ENCODE measurements at regions not wholly inside any gene's neighbourhood (a gene's known extent, or its start where the extent isn't known, plus 50 kb on each side); places are given as distances from the start of the nearest gene placed in this dataset.
A peak's percentile ranks its signal among the peaks of the same experiment; 100 is the strongest.

DNA sequence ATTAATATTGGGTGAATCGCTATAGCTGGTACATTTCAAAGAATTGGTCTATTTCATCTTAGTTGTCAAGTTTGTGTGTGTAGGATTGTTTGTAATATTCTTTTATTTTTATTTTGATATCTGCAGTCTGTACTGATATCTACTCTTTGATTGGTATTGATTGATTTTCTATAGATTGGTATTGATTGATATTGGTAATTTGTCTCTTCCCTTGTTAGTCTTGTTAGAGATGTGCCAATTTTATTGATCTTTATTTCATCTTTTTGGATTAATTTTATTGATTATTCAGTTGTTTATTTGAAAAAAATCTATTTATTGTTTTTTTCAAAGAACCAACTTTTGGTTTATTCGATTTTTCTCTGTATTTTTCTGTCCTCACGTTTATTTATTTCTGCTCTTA lies 61.4 kb downstream of the TM2D3 start:
- Mint-ChIP-seq H3K27me3 (ENCODE audit: insufficient read depth) (peaks cover 21% of the 10 kb centered on the region), H3K36me3 (ENCODE audit: low read depth) (no peaks in the 10 kb centered on the region)

DNA sequence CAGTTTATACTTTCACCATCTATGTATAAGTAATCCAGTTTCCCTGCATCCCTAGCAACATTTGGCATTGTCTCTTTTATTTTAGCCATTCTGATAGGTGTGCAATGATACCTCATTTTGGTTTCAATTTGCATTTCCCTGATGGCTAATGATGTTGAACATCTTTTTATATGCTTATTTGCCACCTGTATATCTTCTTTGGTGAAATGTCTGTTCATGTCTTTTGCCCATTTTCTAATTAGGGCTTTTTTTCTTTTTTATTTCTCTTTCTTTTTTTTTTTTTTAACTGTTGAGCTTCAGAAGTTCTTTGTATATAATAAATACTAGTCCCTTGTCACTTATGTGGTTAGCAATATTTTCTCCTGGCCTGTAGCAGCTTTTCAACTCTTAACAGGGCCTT lies 68.9 kb downstream of the TM2D3 start:
- Mint-ChIP-seq H3K27ac (no peak overlapping the region), H3K4me1 (ENCODE audit: low read depth) (no peaks in the 10 kb centered on the region), H3K4me3 (no peak overlapping the region), H3K36me3 (ENCODE audit: low read depth) (no peaks in the 10 kb centered on the region), H3K9me3 (no peaks in the 10 kb centered on the region), H3K27me3 (ENCODE audit: insufficient read depth) (peaks cover 8% of the 10 kb centered on the region)
- DNase-seq (ENCODE audit: low spot score), result no peak
- intact Hi-C loops (cut with micrococcal nuclease), result no loop called here

More for the DNA sequence above, 61.4 kb downstream of the TM2D3 start:
- no peak for DNase-seq (ENCODE audit: low spot score)
- Mint-ChIP-seq H3K9me3 (peaks cover 17% of the 10 kb centered on the region), H3K4me1 (ENCODE audit: low read depth) (no peaks in the 10 kb centered on the region), H3K4me3 (no peak overlapping the region), H3K27ac (no peak overlapping the region)
- intact Hi-C loops (cut with micrococcal nuclease), result no loop called here

DNA sequence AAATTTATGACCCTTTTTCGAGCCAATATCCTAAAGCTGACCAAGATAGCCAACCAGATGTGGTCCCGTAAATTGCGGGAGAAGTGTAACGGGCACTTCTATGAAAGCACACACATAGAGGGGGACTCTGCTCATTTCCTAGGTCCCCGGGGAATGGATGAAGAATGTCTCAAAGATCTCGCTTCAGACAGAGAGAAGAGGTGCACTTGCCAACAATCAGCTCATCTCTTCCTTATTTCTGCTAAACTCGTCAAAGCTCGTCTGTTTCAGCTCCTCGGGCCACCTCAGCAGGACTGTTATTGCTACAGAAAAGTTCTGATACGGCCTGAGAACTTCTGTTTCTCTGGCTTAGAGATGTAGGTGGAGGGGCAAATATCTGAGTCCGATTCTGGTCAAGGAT lies 71.8 kb downstream of the TM2D3 start:
- intact Hi-C loops (cut with micrococcal nuclease), result no loop called here
- Mint-ChIP-seq H3K27me3 (ENCODE audit: insufficient read depth) (peaks cover 6% of the 10 kb centered on the region), H3K9me3 (no peaks in the 10 kb centered on the region), H3K27ac (no peak overlapping the region), H3K4me3 (no peak overlapping the region), H3K36me3 (ENCODE audit: low read depth) (no peaks in the 10 kb centered on the region), H3K4me1 (ENCODE audit: low read depth) (no peaks in the 10 kb centered on the region)
- no peak for DNase-seq (ENCODE audit: low spot score)

DNA sequence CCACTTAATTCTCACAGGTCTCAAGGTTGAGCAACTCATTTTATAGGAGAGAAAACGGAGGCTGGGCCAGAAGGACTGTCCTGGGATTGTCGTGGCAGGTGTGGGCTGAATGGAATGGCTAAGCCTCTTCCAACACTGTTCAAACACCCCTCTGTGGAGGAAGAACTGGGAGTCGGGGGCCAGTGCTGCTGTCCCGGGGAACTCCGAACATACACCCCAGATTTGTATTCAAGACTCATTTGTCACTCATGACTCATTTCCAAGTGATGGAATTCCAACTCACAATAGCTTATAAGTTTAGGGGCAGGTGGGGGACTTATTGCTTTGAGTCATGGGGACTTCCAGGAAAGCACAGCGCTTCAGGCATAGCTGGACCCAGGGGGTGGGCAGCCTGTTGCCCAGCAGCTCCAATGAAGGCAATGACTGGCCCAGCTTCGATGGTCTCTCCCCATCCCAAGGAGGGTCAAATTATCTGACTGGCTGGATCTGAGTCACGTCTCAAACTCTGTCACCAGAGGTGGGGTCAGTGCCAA lies 72.5 kb downstream of the TM2D3 start:
- peaks cover 6% of the 10 kb centered on the region for H3K27me3 Mint-ChIP-seq (ENCODE audit: insufficient read depth)
- no peaks in the 10 kb centered on the region for H3K4me1 Mint-ChIP-seq (ENCODE audit: low read depth)
- H3K36me3 Mint-ChIP-seq (ENCODE audit: low read depth), result no peaks in the 10 kb centered on the region
- intact Hi-C loops (cut with micrococcal nuclease), result no loop called here
- H3K27ac Mint-ChIP-seq, result no peak overlapping the region
- H3K4me3 Mint-ChIP-seq, result no peak overlapping the region
- DNase-seq (ENCODE audit: low spot score), result no peak
- no peaks in the 10 kb centered on the region for H3K9me3 Mint-ChIP-seq

DNA sequence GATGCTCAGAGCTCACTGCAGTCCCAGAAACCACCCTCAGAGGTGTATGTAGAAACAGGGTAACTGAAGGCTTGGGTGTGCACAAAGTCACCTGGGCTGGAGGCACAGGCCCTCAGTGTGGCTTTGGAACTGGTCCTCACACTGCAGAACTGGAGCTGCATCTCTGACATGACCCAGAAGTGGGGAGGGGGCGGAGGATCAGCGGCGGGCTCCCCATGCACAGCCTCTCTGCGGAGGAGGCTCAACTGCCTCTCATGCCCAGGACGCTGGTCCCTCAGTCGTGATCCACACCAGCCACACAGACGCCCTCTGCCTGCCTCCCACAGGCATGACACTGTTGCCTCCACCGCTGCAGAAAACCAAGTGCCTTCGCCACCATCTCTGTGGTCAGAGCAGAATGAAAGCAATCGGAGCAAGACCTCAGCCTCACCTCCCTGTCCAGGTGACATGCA lies 73.7 kb downstream of the TM2D3 start:
- DNase-seq (ENCODE audit: low spot score), result no peak
- no peak overlapping the region for H3K4me3 Mint-ChIP-seq
- peaks cover 6% of the 10 kb centered on the region for H3K27me3 Mint-ChIP-seq (ENCODE audit: insufficient read depth)
- H3K9me3 Mint-ChIP-seq, result no peaks in the 10 kb centered on the region
- no peaks in the 10 kb centered on the region for H3K36me3 Mint-ChIP-seq (ENCODE audit: low read depth)
- intact Hi-C loops (cut with micrococcal nuclease), result no loop called here
- no peak overlapping the region for H3K27ac Mint-ChIP-seq
- no peaks in the 10 kb centered on the region for H3K4me1 Mint-ChIP-seq (ENCODE audit: low read depth)

DNA sequence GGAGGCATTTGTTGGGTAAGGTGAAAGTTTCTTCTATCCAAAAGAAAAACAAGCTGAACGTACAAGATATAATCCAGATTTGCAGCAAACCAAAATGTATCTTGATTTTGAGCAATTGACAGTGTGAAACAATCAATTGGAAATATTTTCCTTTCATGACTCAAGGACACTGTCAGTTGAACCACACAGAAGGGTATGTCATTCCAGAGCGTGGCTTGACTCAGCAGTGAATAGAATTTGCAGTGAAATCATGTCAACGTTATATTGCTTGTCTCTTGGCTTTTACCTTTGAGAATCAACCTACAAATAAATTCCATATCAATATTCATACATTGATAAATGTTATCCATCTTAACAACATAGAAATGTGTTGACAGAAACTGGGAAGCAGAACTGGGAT lies 78.2 kb downstream of the TM2D3 start:
- peaks cover 5% of the 10 kb centered on the region for H3K27me3 Mint-ChIP-seq (ENCODE audit: insufficient read depth)
- no peak for DNase-seq (ENCODE audit: low spot score)
- intact Hi-C loops (cut with micrococcal nuclease), result no loop called here
- no peaks in the 10 kb centered on the region for H3K9me3 Mint-ChIP-seq
- no peaks in the 10 kb centered on the region for H3K4me1 Mint-ChIP-seq (ENCODE audit: low read depth)
- H3K27ac Mint-ChIP-seq, result no peak overlapping the region
- H3K36me3 Mint-ChIP-seq (ENCODE audit: low read depth), result no peaks in the 10 kb centered on the region
- H3K4me3 Mint-ChIP-seq, result no peak overlapping the region

DNA sequence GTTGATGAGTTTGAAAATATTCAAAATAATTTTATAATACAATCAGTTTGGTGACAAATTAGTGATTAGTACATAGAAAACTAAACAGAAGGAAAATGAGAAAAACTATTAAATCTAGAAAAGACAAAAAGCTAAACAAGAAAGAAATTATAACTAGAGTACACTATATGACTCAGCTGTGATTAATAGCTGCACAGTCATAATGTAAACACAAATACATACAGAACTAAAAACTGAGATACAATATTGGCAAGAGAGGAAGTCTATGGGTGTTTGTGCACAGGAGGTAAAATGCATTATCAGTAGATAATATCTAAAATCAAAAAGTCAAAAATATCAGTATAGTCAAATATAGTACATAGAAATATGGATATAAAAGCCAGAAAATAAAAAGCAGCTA lies 80.7 kb upstream of the PCSK6 start:
- intact Hi-C loops (cut with micrococcal nuclease), result no loop called here
- Mint-ChIP-seq H3K4me3 (no peak overlapping the region), H3K36me3 (ENCODE audit: low read depth) (no peaks in the 10 kb centered on the region), H3K9me3 (no peaks in the 10 kb centered on the region), H3K27ac (no peak overlapping the region), H3K4me1 (ENCODE audit: low read depth) (no peaks in the 10 kb centered on the region), H3K27me3 (ENCODE audit: insufficient read depth) (no peaks in the 10 kb centered on the region)
- no peak for DNase-seq (ENCODE audit: low spot score)

DNA sequence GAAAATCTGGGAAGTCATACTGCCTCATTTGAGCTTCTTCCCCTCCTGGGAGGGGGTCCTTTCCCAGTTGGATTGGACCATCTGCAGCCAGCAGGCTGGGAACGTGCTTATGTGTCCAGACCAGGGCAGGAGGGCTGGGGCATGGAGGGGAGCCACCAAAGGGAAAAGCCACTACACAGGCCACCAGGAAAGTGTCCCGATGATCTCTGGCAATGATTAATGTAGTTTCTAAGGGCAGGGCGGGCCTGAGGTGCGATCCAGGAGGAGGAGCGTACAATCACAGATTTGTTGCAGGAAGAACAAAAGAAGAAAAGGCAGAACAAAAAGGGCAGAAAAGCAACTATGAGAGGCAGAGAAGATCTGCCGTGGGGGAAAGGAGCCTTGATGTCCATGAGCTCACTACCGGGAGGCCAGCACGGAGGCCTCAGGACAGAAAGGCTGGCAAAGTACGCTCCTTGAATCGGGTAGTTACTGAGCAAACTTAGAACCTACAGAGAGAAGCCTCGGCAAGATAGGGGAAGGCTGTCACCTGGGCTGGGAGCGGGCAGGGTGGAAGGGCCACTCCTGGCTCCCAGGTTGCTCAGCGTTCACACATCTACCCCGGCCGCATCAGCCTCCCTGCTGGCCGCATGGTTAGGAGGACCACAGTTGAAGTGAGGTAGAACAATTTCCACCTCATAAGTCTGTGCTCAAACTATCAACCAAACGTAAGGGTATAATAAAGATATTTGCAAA lies 79.5 kb upstream of the PCSK6 start:
- no peak overlapping the region for H3K27ac Mint-ChIP-seq
- DNase-seq (ENCODE audit: low spot score), result no peak
- no peaks in the 10 kb centered on the region for H3K9me3 Mint-ChIP-seq
- no peaks in the 10 kb centered on the region for H3K36me3 Mint-ChIP-seq (ENCODE audit: low read depth)
- H3K4me3 Mint-ChIP-seq, result no peak overlapping the region
- intact Hi-C loops (cut with micrococcal nuclease), result no loop called here
- no peaks in the 10 kb centered on the region for H3K4me1 Mint-ChIP-seq (ENCODE audit: low read depth)
- no peaks in the 10 kb centered on the region for H3K27me3 Mint-ChIP-seq (ENCODE audit: insufficient read depth)

DNA sequence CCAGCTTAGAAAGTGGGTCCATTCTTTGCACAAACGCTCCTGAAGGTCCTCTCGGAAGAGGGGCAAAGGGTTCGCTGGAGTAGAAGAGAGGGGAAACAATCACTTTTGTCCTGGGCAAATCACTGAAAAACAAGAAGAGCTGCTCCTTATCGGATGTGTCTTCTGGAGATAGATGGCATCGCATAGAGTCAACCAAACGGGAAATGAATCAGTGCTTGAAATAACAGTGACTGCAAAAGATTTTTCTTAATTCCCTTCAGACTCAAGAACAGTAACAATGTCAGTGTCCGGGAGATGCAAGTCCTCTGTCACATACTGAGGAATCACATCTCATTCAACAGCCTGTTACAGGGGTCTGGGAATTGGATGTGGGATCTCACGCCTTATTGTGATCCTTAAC lies 78.8 kb upstream of the PCSK6 start:
- no peak overlapping the region for H3K4me3 Mint-ChIP-seq
- H3K27ac Mint-ChIP-seq, result no peak overlapping the region
- no peaks in the 10 kb centered on the region for H3K9me3 Mint-ChIP-seq
- H3K27me3 Mint-ChIP-seq (ENCODE audit: insufficient read depth), result no peaks in the 10 kb centered on the region
- intact Hi-C loops (cut with micrococcal nuclease), result no loop called here
- DNase-seq (ENCODE audit: low spot score), result no peak
- H3K36me3 Mint-ChIP-seq (ENCODE audit: low read depth), result no peaks in the 10 kb centered on the region
- no peaks in the 10 kb centered on the region for H3K4me1 Mint-ChIP-seq (ENCODE audit: low read depth)

DNA sequence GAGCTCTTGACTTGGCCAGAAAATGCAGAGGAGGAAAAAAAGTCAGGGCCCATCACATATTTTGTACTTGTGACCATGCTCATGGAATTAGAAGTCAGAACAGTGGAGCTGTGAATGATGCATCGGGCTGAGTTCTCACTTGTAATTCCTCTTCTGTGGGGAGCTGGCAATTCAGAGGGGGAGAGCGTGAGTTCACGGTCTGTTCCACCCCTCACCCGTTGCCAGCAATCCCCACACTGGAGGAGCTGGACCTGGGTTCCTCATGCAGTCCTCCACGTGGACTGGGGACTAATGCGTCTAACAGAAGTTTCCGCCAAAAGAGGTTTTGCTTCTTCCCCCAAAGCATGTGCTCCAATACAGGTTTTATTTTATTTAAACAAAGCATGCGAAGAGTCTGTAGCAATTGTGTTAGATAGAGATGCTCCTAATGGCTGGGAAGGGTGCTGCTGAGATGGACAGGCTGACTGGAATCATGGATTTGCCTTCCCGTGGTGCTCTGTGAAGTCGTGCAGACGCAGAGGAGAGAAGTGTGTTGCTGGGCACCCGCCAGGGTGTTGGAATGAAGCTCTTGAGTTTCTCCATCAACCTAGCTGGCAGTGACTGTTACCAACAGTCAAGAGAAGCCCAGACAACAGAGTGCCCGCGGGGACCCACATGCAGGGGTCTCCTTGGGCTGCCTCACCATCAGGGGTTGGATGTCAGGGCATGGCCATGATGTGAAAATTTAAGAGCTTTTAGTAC lies 77.4 kb upstream of the PCSK6 start:
- Mint-ChIP-seq H3K27me3 (ENCODE audit: insufficient read depth) (no peaks in the 10 kb centered on the region), H3K4me1 (ENCODE audit: low read depth) (no peaks in the 10 kb centered on the region)

DNA sequence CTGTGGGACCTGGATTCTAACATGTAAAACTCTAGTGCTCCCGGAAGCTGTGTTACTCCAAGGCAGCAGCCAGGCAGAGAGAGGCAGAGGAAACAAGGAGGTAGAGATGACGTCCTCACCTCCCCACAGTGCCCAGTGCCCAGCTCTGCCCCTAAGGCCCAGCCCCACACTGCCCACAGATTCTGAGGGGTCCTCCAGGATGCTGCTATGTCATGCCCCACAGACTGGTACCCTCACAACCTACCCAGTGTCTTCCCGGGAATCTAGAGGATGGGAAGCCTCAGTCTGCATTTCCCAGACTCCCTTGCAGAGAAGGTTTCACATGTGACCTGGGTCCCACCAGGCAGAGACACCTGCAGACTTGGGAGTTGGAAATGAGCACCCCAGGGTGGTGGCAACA lies 75.9 kb upstream of the PCSK6 start:
- intact Hi-C loops (cut with micrococcal nuclease), result no loop called here
- Mint-ChIP-seq H3K4me3 (no peak overlapping the region), H3K36me3 (ENCODE audit: low read depth) (no peaks in the 10 kb centered on the region), H3K9me3 (no peaks in the 10 kb centered on the region), H3K27ac (no peak overlapping the region), H3K27me3 (ENCODE audit: insufficient read depth) (no peaks in the 10 kb centered on the region), H3K4me1 (ENCODE audit: low read depth) (no peaks in the 10 kb centered on the region)
- no peak for DNase-seq (ENCODE audit: low spot score)

More for the DNA sequence above, 77.4 kb upstream of the PCSK6 start:
- H3K4me3 Mint-ChIP-seq, result peak overlapping the region; percentile 19
- H3K9me3 Mint-ChIP-seq, result no peaks in the 10 kb centered on the region
- H3K27ac Mint-ChIP-seq, result no peak overlapping the region
- H3K36me3 Mint-ChIP-seq (ENCODE audit: low read depth), result no peaks in the 10 kb centered on the region
- no peak for DNase-seq (ENCODE audit: low spot score)
- intact Hi-C loops (cut with micrococcal nuclease), result no loop called here

DNA sequence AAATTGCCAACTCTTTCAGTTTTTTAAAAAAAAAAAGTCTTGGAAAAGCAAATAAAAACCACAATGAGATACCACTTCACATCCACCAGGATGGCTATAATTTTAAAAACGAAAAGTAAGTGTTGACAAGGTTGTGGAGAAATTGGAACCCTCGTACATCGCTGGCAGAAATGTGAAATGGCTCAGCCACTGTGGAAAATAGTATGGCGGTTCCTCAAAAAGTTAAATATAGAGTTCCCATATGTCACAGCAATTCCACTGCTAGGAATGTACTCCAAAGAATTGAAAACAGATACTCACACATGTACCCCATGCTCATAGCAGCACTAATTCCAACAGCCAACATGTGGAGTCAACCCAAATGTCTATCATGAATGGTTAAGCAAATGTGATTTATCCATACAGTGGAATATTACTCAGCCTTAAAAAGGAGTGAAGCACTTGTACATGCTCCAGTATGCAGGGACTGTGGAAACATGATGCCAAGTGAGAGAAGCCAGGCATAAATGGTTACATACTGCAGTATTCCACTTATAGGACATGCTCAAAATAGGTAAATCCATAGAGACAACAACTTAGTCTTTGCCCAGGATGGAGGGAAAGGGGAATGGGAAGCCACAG lies 73.8 kb upstream of the PCSK6 start:
- no peaks in the 10 kb centered on the region for H3K9me3 Mint-ChIP-seq
- H3K4me3 Mint-ChIP-seq, result no peak overlapping the region
- H3K4me1 Mint-ChIP-seq (ENCODE audit: low read depth), result no peaks in the 10 kb centered on the region
- no peak overlapping the region for H3K27ac Mint-ChIP-seq
- H3K36me3 Mint-ChIP-seq (ENCODE audit: low read depth), result no peaks in the 10 kb centered on the region
- no peak for DNase-seq (ENCODE audit: low spot score)
- H3K27me3 Mint-ChIP-seq (ENCODE audit: insufficient read depth), result peaks cover 2% of the 10 kb centered on the region
- intact Hi-C loops (cut with micrococcal nuclease), result no loop called here

DNA sequence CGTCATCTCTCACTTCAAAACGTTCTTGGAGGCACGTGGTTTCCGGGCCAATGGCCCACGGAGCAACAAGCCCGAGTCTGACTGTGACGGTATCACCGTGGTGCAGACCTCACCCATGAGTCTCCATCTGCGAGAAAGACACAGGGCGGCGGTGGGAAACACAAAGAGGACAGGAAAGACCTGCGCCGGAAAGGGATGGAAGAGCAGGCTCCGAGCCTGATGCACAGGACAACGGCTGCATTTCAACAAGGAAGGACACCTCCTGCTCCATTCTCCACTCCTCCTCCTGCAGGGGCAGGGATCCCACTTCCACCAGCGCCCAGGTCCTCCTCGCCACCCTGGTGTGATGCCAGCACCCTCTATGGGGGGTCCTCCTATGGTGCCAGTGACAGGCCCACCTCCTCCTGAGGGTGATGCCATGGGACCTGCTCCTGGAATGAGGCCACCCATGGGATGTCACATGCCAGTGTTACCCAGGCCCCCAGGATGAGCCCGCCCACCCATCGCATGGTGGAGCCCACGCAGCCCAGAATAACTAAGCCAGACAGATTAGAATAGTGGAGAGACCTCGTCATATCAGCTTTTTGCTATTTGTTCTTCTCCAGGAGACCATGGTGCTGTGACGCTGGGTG lies 73.0 kb upstream of the PCSK6 start:
- Mint-ChIP-seq H3K9me3 (no peaks in the 10 kb centered on the region), H3K4me1 (ENCODE audit: low read depth) (no peaks in the 10 kb centered on the region)

More for the DNA sequence above, 73.0 kb upstream of the PCSK6 start:
- Mint-ChIP-seq H3K36me3 (ENCODE audit: low read depth) (no peaks in the 10 kb centered on the region), H3K27me3 (ENCODE audit: insufficient read depth) (peaks cover 2% of the 10 kb centered on the region), H3K4me3 (no peak overlapping the region), H3K27ac (no peak overlapping the region)
- no peak for DNase-seq (ENCODE audit: low spot score)
- intact Hi-C loops (cut with micrococcal nuclease), result no loop called here
